Endothelial cell (in vitro differentiated cells): ENCODE measurements at regions not wholly inside any gene's neighbourhood (a gene's known extent, or its start where the extent isn't known, plus 50 kb on each side); places are given as distances from the start of the nearest gene placed in this dataset.

ENCODE experiments used
- DNase-seq: peaks from one replicate; pipeline ENCODE4 v3.0.0; 2021; ENCODE audit warnings: low spot score
- H3K27ac Mint-ChIP-seq: one replicate; pipeline ENCODE4 v1.8.0; 2021; ENCODE audit warnings: mixed read lengths, inconsistent platforms; ENCODE audit not compliant: unreplicated experiment
- H3K27me3 Mint-ChIP-seq: one replicate; pipeline ENCODE4 v1.8.0; 2021; ENCODE audit warnings: mild to moderate bottlenecking, moderate library complexity, mixed read lengths, inconsistent platforms; ENCODE audit not compliant: unreplicated experiment
- H3K36me3 Mint-ChIP-seq: one replicate; pipeline ENCODE4 v1.8.0; 2021; ENCODE audit warnings: mild to moderate bottlenecking, low read depth, mixed read lengths, inconsistent platforms; ENCODE audit not compliant: unreplicated experiment
- H3K4me1 Mint-ChIP-seq: one replicate; pipeline ENCODE4 v1.8.0; 2021; ENCODE audit warnings: mild to moderate bottlenecking, mixed read lengths, inconsistent platforms; ENCODE audit not compliant: unreplicated experiment
- H3K4me3 Mint-ChIP-seq: one replicate; pipeline ENCODE4 v1.8.0; 2021; ENCODE audit warnings: mild to moderate bottlenecking, mixed read lengths, inconsistent platforms; ENCODE audit not compliant: unreplicated experiment
- H3K9me3 Mint-ChIP-seq: one replicate; pipeline ENCODE4 v1.8.0; 2021; ENCODE audit warnings: mixed read lengths, inconsistent platforms; ENCODE audit not compliant: unreplicated experiment
- CTCF ChIP-seq: fragments of 200-600 bp; sonication (generic); IDR thresholded peaks from one replicate; pipeline ENCODE4 v1.5.0; 2021; ENCODE audit warnings: antibody characterized with exemption; ENCODE audit not compliant: unreplicated experiment

GRCh38 chr1:232329103-232329813, 300.7 kb downstream of the SIPA1L2 start:
- H3K36me3 Mint-ChIP-seq: peaks cover 9% of the 10 kb centered on the region
- H3K27me3 Mint-ChIP-seq: peaks cover 5% of the 10 kb centered on the region
- no peak for TF ChIP-seq CTCF
- no peak overlapping the region for H3K4me3 Mint-ChIP-seq
- H3K4me1 Mint-ChIP-seq: no peaks in the 10 kb centered on the region
- no peak overlapping the region for H3K27ac Mint-ChIP-seq
- H3K9me3 Mint-ChIP-seq: peaks cover 4% of the 10 kb centered on the region
- no peak for DNase-seq

- H3K27me3 Mint-ChIP-seq: peaks cover under 1% of the 10 kb centered on the region
- peaks cover 4% of the 10 kb centered on the region for H3K9me3 Mint-ChIP-seq
- DNase-seq: no peak
- peaks cover 4% of the 10 kb centered on the region for H3K36me3 Mint-ChIP-seq
- TF ChIP-seq CTCF: no peak
- H3K4me1 Mint-ChIP-seq: no peaks in the 10 kb centered on the region
- H3K27ac Mint-ChIP-seq: no peak overlapping the region
- no peak overlapping the region for H3K4me3 Mint-ChIP-seq
Observed at GRCh38 chr1:232328486-232329102, 301.3 kb downstream of the SIPA1L2 start.

- Mint-ChIP-seq H3K4me1 (no peaks in the 10 kb centered on the region), H3K9me3 (peaks cover 4% of the 10 kb centered on the region), H3K27me3 (no peaks in the 10 kb centered on the region), H3K27ac (no peak overlapping the region), H3K36me3 (peaks cover 3% of the 10 kb centered on the region), H3K4me3 (no peak overlapping the region)
- no peak for DNase-seq
- TF ChIP-seq CTCF: no peak
Observed at GRCh38 chr1:232327899-232328298, 302.0 kb downstream of the SIPA1L2 start.

GRCh38 chr1:232327269-232327668, 302.7 kb downstream of the SIPA1L2 start:
- Mint-ChIP-seq H3K27me3 (no peaks in the 10 kb centered on the region), H3K4me1 (no peaks in the 10 kb centered on the region), H3K9me3 (peaks cover 4% of the 10 kb centered on the region), H3K4me3 (no peak overlapping the region), H3K36me3 (peaks cover 3% of the 10 kb centered on the region), H3K27ac (no peak overlapping the region)
- DNase-seq: no peak
- no peak for TF ChIP-seq CTCF

GRCh38 chr1:232322162-232322734, 307.7 kb downstream of the SIPA1L2 start:
- Mint-ChIP-seq H3K27ac (no peak overlapping the region), H3K27me3 (no peaks in the 10 kb centered on the region), H3K9me3 (no peaks in the 10 kb centered on the region), H3K4me3 (no peak overlapping the region), H3K36me3 (no peaks in the 10 kb centered on the region), H3K4me1 (no peaks in the 10 kb centered on the region)
- no peak for DNase-seq
- no peak for TF ChIP-seq CTCF
